HEK293 (cell line): ENCODE measurements at regions not wholly inside any gene's neighbourhood (a gene's known extent, or its start where the extent isn't known, plus 50 kb on each side); places are given as distances from the start of the nearest gene placed in this dataset.

Source experiments
- CTCF ChIA-PET: fragments of 350-600 bp; formaldehyde crosslinking; extraction: SDS; loops from one replicate; lab custom pipeline; 2021; ENCODE audit warnings: antibody characterized with exemption; lab: Yijun Ruan, JAX
- POLR2A ChIA-PET: fragments of 300-600 bp; formaldehyde crosslinking; extraction: SDS; loops from one replicate; lab custom pipeline; 2020; ENCODE audit warnings: antibody characterized with exemption, inconsistent platforms; lab: Yijun Ruan, JAX
- H3K27ac ChIP-seq: fragments of 200-500 bp; sonication (Bioruptor generic); 2 replicates; pipeline ENCODE4 v1.5.1; 2014; ENCODE audit warnings: low read depth, low read length, control low read depth, inconsistent platforms; ENCODE audit errors: extremely low read depth
- H3K36me3 ChIP-seq, 2 experiments: fragments of 200-500 bp in 1 of 2; sonication (Bioruptor generic) in 1 of 2; 1 replicate in 1 of 2; 2 replicates in 1 of 2; pipeline ENCODE4 v1.5.1; 2014 to 2017; ENCODE audit warnings: inconsistent platforms in 2 of 2, low read length in 2 of 2; ENCODE audit not compliant: control insufficient read depth in 2 of 2, insufficient read depth in 1 of 2
- H3K4me1 ChIP-seq: fragments of 200-500 bp; sonication (Bioruptor generic); 2 replicates; pipeline ENCODE4 v1.5.1; 2014; ENCODE audit warnings: mild to moderate bottlenecking, low read length, inconsistent platforms; ENCODE audit not compliant: control insufficient read depth, insufficient read depth
- H3K4me3 ChIP-seq: 2 replicates; pipeline ENCODE4 v1.5.1; 2011; ENCODE audit warnings: low read depth, mild to moderate bottlenecking, control low read depth, low read length, moderate library complexity
- H3K9me3 ChIP-seq: fragments of 200-500 bp; sonication (Bioruptor generic); 2 replicates; pipeline ENCODE4 v1.5.1; 2014; ENCODE audit warnings: low read depth, low read length, inconsistent platforms; ENCODE audit not compliant: control insufficient read depth, insufficient read depth
- GLI4 ChIP-seq: fragments of 450-650 bp; formaldehyde crosslinking; IDR thresholded peaks from 2 replicates; pipeline ENCODE4 v1.5.1; 2016; ENCODE audit warnings: missing biosample characterization, missing genetic modification characterization
- HOXC10 ChIP-seq: sonication (generic); formaldehyde crosslinking; IDR thresholded peaks from 2 replicates; pipeline ENCODE4 v1.8.1; 2023; ENCODE audit warnings: mild to moderate bottlenecking, missing genetic modification reagents
- HOXD13 ChIP-seq: sonication (generic); formaldehyde crosslinking; IDR thresholded peaks from 2 replicates; pipeline ENCODE4 v1.8.0; 2022; ENCODE audit warnings: missing genetic modification reagents, borderline replicate concordance
- REPIN1 ChIP-seq: fragments of 450-650 bp; formaldehyde crosslinking; IDR thresholded peaks from 2 replicates; pipeline ENCODE4 v1.5.1; 2017; ENCODE audit warnings: missing biosample characterization, missing genetic modification characterization, low read depth
- SALL2 ChIP-seq: fragments of 450-650 bp; formaldehyde crosslinking; IDR thresholded peaks from 2 replicates; pipeline ENCODE4 v1.5.0; 2017; ENCODE audit warnings: missing biosample characterization, mild to moderate bottlenecking, missing genetic modification characterization, borderline replicate concordance
- SCRT2 ChIP-seq: fragments of 450-650 bp; formaldehyde crosslinking; IDR thresholded peaks from 2 replicates; pipeline ENCODE4 v1.5.1; 2016; ENCODE audit warnings: missing biosample characterization, missing genetic modification characterization
- SETDB1 ChIP-seq: IDR thresholded peaks from one replicate; pipeline ENCODE4 v1.6.1; 2017; ENCODE audit warnings: mild to moderate bottlenecking, low read length, moderate library complexity, mixed read lengths; ENCODE audit not compliant: insufficient read length
- SP2 ChIP-seq: fragments of 450-650 bp; formaldehyde crosslinking; IDR thresholded peaks from 2 replicates; pipeline ENCODE4 v1.5.1; 2016; ENCODE audit warnings: missing biosample characterization, missing genetic modification characterization
- WT1 ChIP-seq: fragments of 450-650 bp; formaldehyde crosslinking; IDR thresholded peaks from 2 replicates; pipeline ENCODE4 v1.5.1; 2016; ENCODE audit warnings: missing biosample characterization, missing genetic modification characterization
- ZBTB48 ChIP-seq: fragments of 450-650 bp; formaldehyde crosslinking; IDR thresholded peaks from 2 replicates; pipeline ENCODE4 v1.5.1; 2016; ENCODE audit warnings: missing biosample characterization, missing genetic modification characterization
- ZBTB7A ChIP-seq: fragments of 450-650 bp; formaldehyde crosslinking; IDR thresholded peaks from 2 replicates; pipeline ENCODE4 v1.5.1; 2016; ENCODE audit warnings: low read depth, missing biosample characterization, missing genetic modification characterization
- ZFP37 ChIP-seq: fragments of 450-650 bp; formaldehyde crosslinking; IDR thresholded peaks from 2 replicates; pipeline ENCODE4 v1.5.1; 2016; ENCODE audit warnings: missing biosample characterization, missing genetic modification characterization
- ZNF140 ChIP-seq: fragments of 450-650 bp; formaldehyde crosslinking; IDR thresholded peaks from 2 replicates; pipeline ENCODE4 v1.5.1; 2016; ENCODE audit warnings: missing biosample characterization, missing genetic modification characterization
- ZNF155 ChIP-seq: fragments of 450-650 bp; formaldehyde crosslinking; IDR thresholded peaks from 2 replicates; pipeline ENCODE4 v1.5.1; 2016; ENCODE audit warnings: missing biosample characterization, missing genetic modification characterization
- ZNF184 ChIP-seq: fragments of 450-650 bp; IDR thresholded peaks from 2 replicates; pipeline ENCODE4 v1.5.1; 2018; ENCODE audit warnings: missing biosample characterization, mild to moderate bottlenecking, missing genetic modification characterization
- ZNF2 ChIP-seq: fragments of 450-650 bp; formaldehyde crosslinking; IDR thresholded peaks from 2 replicates; pipeline ENCODE4 v1.5.1; 2016; ENCODE audit warnings: missing biosample characterization, missing genetic modification characterization
- ZNF23 ChIP-seq: fragments of 450-650 bp; formaldehyde crosslinking; IDR thresholded peaks from 2 replicates; pipeline ENCODE4 v1.5.1; 2016; ENCODE audit warnings: missing biosample characterization, missing genetic modification characterization, borderline replicate concordance
- ZNF24 ChIP-seq: fragments of 450-650 bp; formaldehyde crosslinking; IDR thresholded peaks from 2 replicates; pipeline ENCODE4 v1.5.1; 2016; ENCODE audit warnings: missing biosample characterization, missing genetic modification characterization
- ZNF266 ChIP-seq: fragments of 450-650 bp; formaldehyde crosslinking; IDR thresholded peaks from 2 replicates; pipeline ENCODE4 v1.5.1; 2016; ENCODE audit warnings: missing biosample characterization, missing genetic modification characterization, low read depth
- ZNF311 ChIP-seq: fragments of 450-650 bp; formaldehyde crosslinking; IDR thresholded peaks from 2 replicates; pipeline ENCODE4 v1.5.1; 2017; ENCODE audit warnings: missing biosample characterization, missing genetic modification characterization, borderline replicate concordance
- ZNF324 ChIP-seq: fragments of 450-650 bp; formaldehyde crosslinking; IDR thresholded peaks from 2 replicates; pipeline ENCODE4 v1.5.1; 2016; ENCODE audit warnings: missing biosample characterization, missing genetic modification characterization
- ZNF394 ChIP-seq: fragments of 450-650 bp; formaldehyde crosslinking; IDR thresholded peaks from 2 replicates; pipeline ENCODE4 v1.5.1; 2016; ENCODE audit warnings: missing biosample characterization, missing genetic modification characterization, mild to moderate bottlenecking, moderate library complexity, borderline replicate concordance
- ZNF426 ChIP-seq: fragments of 450-650 bp; formaldehyde crosslinking; IDR thresholded peaks from 2 replicates; pipeline ENCODE4 v1.5.1; 2017; ENCODE audit warnings: missing biosample characterization, missing genetic modification characterization, mild to moderate bottlenecking, inconsistent platforms, moderate library complexity
- ZNF48 ChIP-seq: fragments of 450-650 bp; formaldehyde crosslinking; IDR thresholded peaks from 2 replicates; pipeline ENCODE4 v1.5.1; 2016; ENCODE audit warnings: missing biosample characterization, missing genetic modification characterization
- ZNF488 ChIP-seq: fragments of 450-650 bp; formaldehyde crosslinking; IDR thresholded peaks from 2 replicates; pipeline ENCODE4 v1.5.1; 2016; ENCODE audit warnings: missing biosample characterization, missing genetic modification characterization
- ZNF514 ChIP-seq: fragments of 450-650 bp; formaldehyde crosslinking; IDR thresholded peaks from 2 replicates; pipeline ENCODE4 v1.5.1; 2016; ENCODE audit warnings: missing biosample characterization, missing genetic modification characterization
- ZNF596 ChIP-seq: fragments of 450-650 bp; IDR thresholded peaks from 2 replicates; pipeline ENCODE4 v1.5.0; 2018; ENCODE audit warnings: missing biosample characterization, mild to moderate bottlenecking, missing genetic modification characterization, moderate library complexity
- ZNF621 ChIP-seq: fragments of 450-650 bp; formaldehyde crosslinking; IDR thresholded peaks from 2 replicates; pipeline ENCODE4 v1.5.1; 2017; ENCODE audit warnings: missing biosample characterization, missing genetic modification characterization
- ZNF677 ChIP-seq: fragments of 450-650 bp; IDR thresholded peaks from 2 replicates; pipeline ENCODE4 v1.5.0; 2018; ENCODE audit warnings: missing biosample characterization, mild to moderate bottlenecking, missing genetic modification characterization, moderate library complexity
- ZNF76 ChIP-seq: fragments of 450-650 bp; formaldehyde crosslinking; IDR thresholded peaks from 2 replicates; pipeline ENCODE4; 2016; ENCODE audit warnings: low read depth, missing biosample characterization, missing genetic modification characterization, borderline replicate concordance
- ZNF776 ChIP-seq: fragments of 450-650 bp; formaldehyde crosslinking; IDR thresholded peaks from 2 replicates; pipeline ENCODE4 v1.5.0; 2017; ENCODE audit warnings: missing biosample characterization, missing genetic modification characterization, borderline replicate concordance
- ZNF777 ChIP-seq: fragments of 450-650 bp; formaldehyde crosslinking; IDR thresholded peaks from 2 replicates; pipeline ENCODE4 v1.5.1; 2017; ENCODE audit warnings: missing biosample characterization, missing genetic modification characterization, borderline replicate concordance
- ZSCAN5A ChIP-seq: fragments of 450-650 bp; formaldehyde crosslinking; IDR thresholded peaks from 2 replicates; pipeline ENCODE4 v1.5.1; 2016; ENCODE audit warnings: missing biosample characterization, missing genetic modification characterization
- TF ChIP-seq, protein P1 (sequence below): fragments of 450-650 bp; formaldehyde crosslinking; IDR thresholded peaks from 2 replicates; pipeline ENCODE4 v1.5.1; 2016; ENCODE audit warnings: missing biosample characterization, missing genetic modification characterization, borderline replicate concordance

GRCh38 chr3:40829876-40830275 is 305.1 kb downstream of the ZNF621 start:
- Histone ChIP-seq H3K4me3 (no peak overlapping the region), H3K9me3 (no peaks in the 10 kb centered on the region), H3K4me1 (no peaks in the 10 kb centered on the region), H3K36me3 (no peaks in the 10 kb centered on the region), H3K27ac (no peak overlapping the region)
- CTCF ChIA-PET = no interaction called here
- POLR2A ChIA-PET = no interaction called here
- TF ChIP-seq ZNF266 (no peak), WT1 (tag by site-specific recombination) (no peak), ZNF677 (tag by site-specific recombination) (no peak), ZNF324 (tag by site-specific recombination) (no peak), ZBTB48 (tag by site-specific recombination) (no peak), ZNF140 (no peak), ZNF596 (no peak), ZNF777 (no peak), HOXD13 (CRISPR knock-in tag) (no peak), ZNF24 (tag by site-specific recombination) (no peak), ZNF394 (tag by site-specific recombination) (no peak), ZNF488 (tag by site-specific recombination) (no peak), REPIN1 (tag by site-specific recombination) (no peak), ZNF155 (tag by site-specific recombination) (no peak)

DNA sequence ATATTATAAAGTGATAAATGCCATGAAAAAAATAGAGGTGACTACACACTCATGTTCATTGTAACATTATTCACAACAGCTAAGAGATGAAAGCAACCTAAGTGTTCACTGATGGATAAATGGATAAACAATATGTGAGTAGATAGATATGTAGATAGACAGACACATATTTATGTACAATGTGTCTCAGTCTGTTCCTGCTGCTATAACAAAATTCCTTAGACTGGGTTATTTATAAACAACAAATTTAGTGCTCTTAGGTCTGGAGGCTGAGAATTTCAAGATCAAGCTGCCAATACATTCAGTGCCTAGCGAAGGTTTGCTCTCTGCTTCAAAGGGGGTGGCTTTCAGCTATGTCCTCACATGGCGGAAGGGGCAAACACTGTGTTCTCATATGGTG is 312.5 kb downstream of the ZNF621 start:
- Histone ChIP-seq H3K4me1 (no peaks in the 10 kb centered on the region), H3K27ac (no peak overlapping the region), H3K4me3 (no peak overlapping the region), H3K9me3 (no peaks in the 10 kb centered on the region), H3K36me3 (no peaks in the 10 kb centered on the region)
- ChIA-PET CTCF (no interaction called here), POLR2A (no interaction called here)
- TF ChIP-seq ZNF426 (tag by site-specific recombination) (no peak), HOXC10 (CRISPR knock-in tag) (no peak), GLI4 (no peak), ZNF776 (tag by site-specific recombination) (no peak), ZNF184 (tag by site-specific recombination) (no peak), ZBTB7A (tag by site-specific recombination) (no peak), ZNF23 (tag by site-specific recombination) (no peak), ZNF621 (no peak), ZNF76 (tag by site-specific recombination) (no peak), ZFP37 (tag by site-specific recombination) (no peak), ZNF2 (tag by site-specific recombination) (no peak), SP2 (tag by site-specific recombination) (no peak), ZNF311 (tag by site-specific recombination) (no peak), ZSCAN5A (tag by site-specific recombination) (no peak), SALL2 (no peak), SETDB1 (no peak), SCRT2 (tag by site-specific recombination) (no peak), ZNF514 (tag by site-specific recombination) (no peak), ZNF48 (tag by site-specific recombination) (no peak)
- TF ChIP-seq, protein P1, sequence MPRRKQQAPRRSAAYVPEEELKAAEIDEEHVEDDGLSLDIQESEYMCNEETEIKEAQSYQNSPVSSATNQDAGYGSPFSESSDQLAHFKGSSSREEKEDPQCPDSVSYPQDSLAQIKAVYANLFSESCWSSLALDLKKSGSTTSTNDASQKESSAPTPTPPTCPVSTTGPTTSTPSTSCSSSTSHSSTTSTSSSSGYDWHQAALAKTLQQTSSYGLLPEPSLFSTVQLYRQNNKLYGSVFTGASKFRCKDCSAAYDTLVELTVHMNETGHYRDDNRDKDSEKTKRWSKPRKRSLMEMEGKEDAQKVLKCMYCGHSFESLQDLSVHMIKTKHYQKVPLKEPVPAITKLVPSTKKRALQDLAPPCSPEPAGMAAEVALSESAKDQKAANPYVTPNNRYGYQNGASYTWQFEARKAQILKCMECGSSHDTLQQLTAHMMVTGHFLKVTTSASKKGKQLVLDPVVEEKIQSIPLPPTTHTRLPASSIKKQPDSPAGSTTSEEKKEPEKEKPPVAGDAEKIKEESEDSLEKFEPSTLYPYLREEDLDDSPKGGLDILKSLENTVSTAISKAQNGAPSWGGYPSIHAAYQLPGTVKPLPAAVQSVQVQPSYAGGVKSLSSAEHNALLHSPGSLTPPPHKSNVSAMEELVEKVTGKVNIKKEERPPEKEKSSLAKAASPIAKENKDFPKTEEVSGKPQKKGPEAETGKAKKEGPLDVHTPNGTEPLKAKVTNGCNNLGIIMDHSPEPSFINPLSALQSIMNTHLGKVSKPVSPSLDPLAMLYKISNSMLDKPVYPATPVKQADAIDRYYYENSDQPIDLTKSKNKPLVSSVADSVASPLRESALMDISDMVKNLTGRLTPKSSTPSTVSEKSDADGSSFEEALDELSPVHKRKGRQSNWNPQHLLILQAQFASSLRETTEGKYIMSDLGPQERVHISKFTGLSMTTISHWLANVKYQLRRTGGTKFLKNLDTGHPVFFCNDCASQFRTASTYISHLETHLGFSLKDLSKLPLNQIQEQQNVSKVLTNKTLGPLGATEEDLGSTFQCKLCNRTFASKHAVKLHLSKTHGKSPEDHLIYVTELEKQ (tag by site-specific recombination) = no peak
